NCI-H2227 (cell line): ENCODE measurements at regions not wholly inside any gene's neighbourhood (a gene's known extent, or its start where the extent isn't known, plus 50 kb on each side); places are given as distances from the start of the nearest gene placed in this dataset.

Experiments
- DNase-seq: peaks from one replicate; lab custom pipeline; 2025; ENCODE audit not compliant: unreplicated experiment; lab: John Stamatoyannopoulos, UW

GRCh38 chr4:175946472-175947116 lies 119.0 kb upstream of the WDR17 start:
- DNase-seq: no peak

DNA sequence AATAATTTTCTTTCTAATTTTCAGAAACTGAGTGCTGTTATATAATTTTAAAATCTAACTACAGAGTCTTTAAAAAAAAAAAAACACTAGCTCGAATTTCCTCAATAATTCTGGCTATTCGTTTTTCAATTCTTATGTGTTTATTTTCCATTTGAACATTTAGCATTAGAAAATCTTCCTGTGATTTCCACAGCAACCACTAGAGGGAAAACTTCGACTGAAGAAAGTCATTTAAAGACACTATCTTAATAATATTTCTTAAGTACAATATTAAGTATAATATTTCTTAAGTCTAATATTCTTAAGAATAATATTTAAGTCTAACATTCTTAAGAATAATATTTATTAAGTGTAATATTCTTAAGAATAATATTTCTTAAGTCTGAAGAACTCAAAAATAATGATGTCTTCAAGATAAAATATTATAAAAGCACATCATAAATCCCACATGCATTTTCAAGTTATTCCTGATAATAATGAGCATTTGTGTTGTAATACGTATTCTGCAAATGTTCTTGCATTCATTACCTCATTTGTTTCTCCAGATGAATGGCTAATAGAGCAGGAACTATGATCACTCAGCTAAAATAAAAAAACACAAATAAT lies 118.4 kb upstream of the WDR17 start:
- DNase-seq: peak; percentile 32

DNA sequence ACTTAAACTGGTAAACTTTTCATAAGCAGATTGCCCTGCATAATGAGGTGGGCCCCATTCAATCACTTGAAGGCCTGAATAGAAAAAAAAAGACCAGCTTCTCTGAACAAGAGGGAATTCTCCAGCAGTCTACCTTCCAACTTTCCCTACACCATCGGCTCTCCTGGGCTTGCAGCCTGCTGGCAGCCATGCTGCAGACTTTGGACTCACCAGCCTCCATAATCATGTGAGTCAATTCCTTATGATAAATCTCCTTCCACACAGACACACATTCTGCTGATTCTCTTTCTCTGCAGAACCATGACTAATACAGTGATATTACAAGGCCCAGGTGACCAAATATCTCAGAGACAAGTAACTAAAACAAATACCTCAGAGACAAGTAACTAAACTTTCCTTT lies 113.8 kb upstream of the WDR17 start:
- no peak for DNase-seq

- no peak for DNase-seq
Measured at GRCh38 chr4:175953116-175953515, 112.5 kb upstream of the WDR17 start.

GRCh38 chr4:175953960-175954521 lies 111.6 kb upstream of the WDR17 start:
- no peak for DNase-seq

- peak; percentile 23 for DNase-seq
Measured at GRCh38 chr4:175954685-175955084, 111.0 kb upstream of the WDR17 start.

DNA sequence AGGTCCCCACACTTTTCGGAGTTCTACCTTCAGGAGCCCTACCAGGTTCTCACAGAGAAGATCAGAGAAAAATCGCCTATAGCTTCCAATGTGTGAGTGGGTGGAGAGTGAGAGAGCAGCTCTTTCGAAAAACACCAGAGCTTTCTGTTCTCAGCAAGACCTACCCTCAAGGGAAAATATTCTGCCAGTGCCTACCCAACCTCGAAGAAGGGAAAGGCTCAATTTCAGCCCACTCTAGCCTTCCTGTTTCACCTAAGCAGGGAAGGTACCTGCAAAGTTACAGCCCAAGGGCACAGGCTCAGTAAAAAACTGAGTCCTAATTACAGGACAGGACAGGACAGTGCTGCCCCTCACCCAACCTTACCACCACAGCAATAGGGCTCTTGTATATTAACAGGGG lies 104.0 kb upstream of the WDR17 start:
- no peak for DNase-seq

DNA sequence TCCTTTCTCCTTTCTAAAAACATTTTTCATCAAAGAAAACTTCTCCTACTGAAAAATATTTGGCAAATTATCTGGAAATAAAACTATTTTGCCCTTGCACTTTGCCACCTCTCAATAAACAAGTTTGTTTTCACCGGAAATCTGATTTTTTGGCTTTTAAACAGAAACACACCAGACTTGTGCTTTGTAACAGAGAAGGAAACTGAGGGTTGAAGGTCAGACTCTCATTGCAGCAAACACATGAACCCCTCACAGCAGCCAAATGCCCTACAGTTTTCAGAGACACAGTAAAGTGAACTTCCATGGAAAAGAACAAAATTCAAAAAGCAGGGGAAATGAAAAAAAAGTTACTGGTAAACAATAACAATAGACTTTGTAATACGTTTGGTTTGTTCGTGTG lies 95.6 kb upstream of the WDR17 start:
- DNase-seq: no peak

DNA sequence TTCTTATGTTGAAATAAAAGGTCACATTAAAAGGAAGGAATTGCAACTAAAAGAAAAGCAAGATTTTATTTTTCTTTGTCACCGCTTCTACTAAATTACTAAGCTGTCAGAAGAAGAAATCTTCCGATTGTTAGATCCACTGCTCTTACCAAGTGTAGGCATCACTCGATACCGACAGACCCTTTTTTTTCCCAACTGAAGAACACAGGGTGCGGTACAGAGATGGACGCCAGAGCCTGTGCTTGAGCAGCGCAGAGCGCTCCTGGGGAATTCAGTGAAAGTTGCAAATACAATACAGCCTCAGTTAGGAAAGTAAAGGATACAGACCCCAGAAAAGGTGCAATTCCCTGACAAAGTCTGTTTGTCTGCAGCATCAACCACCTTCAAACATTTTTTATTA lies 94.9 kb upstream of the WDR17 start:
- DNase-seq: peak; percentile 50

DNA sequence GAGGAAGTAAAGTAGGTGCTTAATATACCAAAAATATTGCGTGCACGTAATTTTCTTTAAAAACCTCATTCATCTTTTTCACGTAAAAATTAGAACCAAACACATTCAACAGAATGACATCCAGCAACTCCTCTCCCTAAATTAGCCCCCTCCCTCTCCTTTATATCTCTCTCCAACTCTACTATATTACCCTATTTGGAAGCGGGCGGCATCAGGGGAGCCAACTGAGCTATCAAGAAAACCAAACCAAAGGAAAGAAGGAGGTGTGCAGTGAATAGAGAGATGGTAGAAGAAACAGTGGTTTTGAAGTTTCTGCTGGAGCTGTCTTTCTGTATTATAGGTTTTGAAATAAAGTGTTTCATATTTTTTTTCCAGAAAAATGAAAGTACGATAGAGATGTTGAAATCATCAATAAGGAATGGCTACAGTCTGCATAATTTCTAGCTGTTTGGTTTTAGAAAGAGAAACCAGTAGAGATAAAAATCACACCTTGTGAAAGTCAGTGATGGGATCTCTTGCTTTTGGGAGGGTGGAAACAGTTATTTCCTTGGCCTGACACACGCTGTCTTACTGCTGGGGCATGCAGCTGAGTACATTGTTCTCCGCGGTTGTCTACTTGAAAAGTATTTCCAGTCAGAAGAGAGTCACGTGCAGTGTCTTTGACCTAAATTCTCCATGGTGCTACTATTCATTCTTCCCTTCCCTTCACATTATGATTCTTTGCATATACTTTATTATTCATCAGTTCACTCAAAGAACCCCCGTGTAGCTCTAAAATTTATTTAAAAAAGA lies 94.1 kb upstream of the WDR17 start:
- peak; percentile 24 for DNase-seq

DNA sequence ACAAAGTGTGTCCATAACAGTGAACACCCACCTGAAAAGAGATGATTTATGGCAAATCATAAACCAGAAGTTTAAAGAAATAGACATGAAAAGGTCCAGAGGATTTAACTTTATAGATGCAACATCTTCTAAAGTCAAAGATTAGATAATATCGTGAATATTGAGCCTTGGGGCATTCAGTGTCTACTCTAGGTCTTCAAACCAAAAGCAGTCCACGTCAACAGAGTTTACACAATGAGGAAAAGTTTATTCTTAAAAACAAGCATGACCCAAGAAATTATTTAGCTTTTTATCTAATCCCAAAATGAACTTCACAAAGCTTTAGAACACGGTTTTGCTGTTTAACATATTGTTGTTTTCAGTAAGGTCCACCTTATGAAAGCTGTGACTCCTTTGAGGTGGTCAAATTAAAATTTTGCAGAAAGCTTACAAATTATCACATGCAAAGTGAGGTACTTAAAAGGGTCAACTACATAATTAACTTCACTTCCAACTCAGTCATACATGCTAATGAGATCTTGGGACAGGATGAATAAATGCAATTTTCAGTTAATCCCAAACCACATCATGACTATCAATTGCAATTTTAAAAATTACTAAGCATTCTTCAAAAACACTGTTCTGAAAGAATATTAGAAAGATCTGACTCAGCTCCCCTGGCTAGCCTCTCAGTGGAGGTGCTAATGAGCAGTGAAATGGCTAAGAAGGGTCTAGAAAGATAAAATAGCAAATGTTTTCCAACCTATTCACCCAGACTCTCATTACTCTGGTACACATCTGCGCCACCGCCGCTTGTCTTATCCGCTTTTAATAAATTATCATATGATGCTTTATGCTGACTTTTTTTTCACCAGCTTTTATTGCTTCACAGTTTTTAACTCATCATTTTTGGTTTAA lies 92.4 kb upstream of the WDR17 start:
- no peak for DNase-seq

DNA sequence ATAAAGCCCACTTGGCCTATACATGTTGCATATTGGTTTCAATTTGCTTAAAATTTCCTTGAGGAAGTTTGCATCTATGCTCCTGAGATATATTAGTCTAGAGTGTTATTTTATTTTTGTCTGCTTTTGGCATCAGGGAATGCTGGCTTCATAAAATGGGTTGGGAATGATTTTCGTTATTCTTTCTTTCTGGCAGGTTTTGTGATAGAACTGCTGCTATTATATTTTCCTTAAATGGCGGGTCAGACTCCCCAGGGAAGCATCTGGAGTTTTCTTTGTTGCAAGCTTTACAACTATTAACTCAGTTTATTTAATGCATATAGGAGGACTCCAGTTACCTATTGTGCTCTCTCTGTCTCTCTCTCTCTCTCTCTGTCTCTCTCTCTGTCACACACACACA lies 82.0 kb upstream of the WDR17 start:
- no peak for DNase-seq

DNA sequence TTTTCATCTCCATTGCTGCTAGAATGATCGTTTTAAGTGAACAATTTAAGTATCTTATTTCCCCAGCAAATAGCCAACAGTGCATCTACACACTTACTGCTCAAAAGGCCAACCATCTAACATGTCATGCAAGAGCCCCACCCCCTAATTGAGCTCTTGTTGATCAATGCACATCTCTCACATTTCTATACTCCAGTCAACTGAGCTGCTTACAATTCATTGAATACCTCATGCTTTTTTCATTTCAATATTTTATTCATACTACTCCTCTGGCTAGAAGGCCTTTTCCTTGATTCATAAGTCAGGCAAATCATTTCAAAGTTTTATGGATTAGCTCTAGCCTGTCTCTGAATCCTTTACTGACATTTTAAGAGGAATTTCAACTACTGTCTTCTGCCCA lies 79.0 kb upstream of the WDR17 start:
- no peak for DNase-seq

DNA sequence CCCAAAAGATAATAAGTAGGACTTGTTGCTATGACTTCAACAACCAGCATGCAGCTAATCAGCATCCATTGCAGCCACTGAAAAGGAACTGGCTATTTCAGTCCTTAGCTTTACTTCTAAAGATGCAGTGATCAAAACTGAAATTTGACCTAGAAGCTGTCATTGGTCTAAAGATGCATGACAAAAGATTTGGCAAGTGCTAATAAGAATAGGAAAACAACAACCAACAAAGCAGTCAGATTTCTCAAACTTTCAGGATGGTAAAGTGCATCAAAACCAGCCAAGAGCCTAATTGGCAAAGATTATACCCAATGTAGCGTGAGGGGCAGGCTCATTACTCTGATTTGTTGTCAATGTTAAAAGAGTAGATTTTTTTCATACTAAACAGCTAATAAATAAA lies 77.1 kb upstream of the WDR17 start:
- DNase-seq: no peak

DNA sequence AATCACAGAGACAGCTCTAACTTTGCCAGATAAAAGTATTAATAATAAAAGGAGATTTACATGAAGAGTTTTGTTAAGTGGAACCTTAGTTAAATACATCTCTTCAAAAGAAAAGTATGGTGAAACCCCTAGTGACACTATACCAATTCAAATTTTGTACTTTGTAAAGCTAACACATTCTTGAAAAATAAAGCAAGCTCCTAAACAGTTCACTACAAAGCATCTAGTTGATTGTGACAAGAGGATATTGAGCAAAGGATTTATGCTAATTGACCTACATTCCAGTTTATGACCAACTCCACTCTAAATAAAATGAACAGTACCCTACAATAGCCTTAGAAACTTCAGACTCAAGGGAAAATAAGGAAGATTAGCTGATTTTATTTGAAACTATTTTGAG lies 69.4 kb upstream of the WDR17 start:
- no peak for DNase-seq

DNA sequence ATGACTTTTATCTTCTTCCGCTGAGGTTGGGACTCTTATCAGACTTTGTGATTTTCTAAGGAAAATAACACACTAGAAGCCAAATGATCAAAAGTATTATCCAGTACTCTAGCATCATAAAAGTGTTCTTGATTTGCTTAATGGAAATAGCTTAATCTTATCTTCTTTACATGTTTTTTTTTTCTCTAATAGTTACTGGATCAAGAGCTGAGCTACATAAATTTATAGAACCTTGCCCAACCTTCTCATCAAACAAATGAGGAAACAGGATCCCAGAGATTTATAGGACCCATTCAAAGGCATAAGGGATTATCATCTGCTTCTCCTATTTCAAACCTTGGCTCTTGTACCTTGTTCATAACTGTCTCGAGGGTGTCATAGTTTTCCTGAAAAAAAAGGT lies 68.3 kb upstream of the WDR17 start:
- no peak for DNase-seq

DNA sequence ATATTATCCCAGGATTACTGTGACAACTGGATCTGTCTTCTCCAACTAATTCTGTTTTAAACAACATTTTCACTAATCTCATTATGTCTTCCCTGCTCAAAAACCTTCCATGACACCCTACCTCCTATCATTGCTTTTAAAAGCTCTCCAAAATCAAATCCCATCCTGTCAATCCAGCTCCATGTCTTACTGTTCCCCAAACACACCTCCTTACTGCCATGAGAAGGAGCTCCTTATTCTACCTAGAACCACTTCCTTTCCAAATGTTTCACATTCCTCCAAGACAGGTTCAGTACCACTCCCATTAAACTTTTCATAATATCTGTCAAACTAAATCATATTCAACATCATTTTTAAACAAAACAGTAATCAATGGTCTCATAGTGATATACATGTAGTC lies 66.9 kb upstream of the WDR17 start:
- DNase-seq: peak; percentile 39

DNA sequence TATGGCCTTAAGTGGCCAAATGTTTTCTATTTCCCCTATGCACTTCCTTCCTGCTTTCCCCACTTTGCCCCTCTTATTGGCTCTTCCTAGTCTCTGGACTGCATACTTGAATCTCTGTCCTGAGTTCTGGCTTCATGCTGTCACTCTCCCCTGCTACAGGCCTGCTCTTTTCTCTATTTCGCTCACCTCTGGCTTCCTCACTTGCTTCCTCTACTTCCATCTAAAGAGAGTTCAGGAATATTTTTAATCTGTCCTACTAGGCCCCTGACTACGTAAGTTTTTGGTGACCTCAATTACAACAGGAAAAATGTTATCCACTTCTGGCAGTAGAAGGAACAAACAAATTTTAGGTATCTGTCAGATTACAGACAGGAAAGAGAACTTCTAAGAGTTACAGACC lies 65.7 kb upstream of the WDR17 start:
- no peak for DNase-seq

- DNase-seq: peak; percentile 73
Measured at GRCh38 chr4:176001151-176002006, 64.3 kb upstream of the WDR17 start.

- DNase-seq: peak; percentile 55
Measured at GRCh38 chr4:176002007-176002613, 63.5 kb upstream of the WDR17 start.
